Trophoblast cell (in vitro differentiated cells and primary cell): ENCODE measurements at regions not wholly inside any gene's neighbourhood (a gene's known extent, or its start where the extent isn't known, plus 50 kb on each side); places are given as distances from the start of the nearest gene placed in this dataset.

ENCODE experiments used
- DNase-seq, 2 donors: peaks; one replicate each; pipeline ENCODE4 v3.0.0-alpha.2; 2016
- H2AFZ ChIP-seq: 2 replicates; pipeline ENCODE4 v1.6.1; 2013; ENCODE audit warnings: low read length, moderate library complexity, mild to moderate bottlenecking; ENCODE audit not compliant: insufficient read depth, poor library complexity
- H2AK5ac ChIP-seq: 2 replicates; pipeline ENCODE4 v1.6.1; 2013; ENCODE audit warnings: mild to moderate bottlenecking, low read length
- H2BK120ac ChIP-seq: 2 replicates; pipeline ENCODE4 v1.6.1; 2013; ENCODE audit warnings: low read length, mild to moderate bottlenecking, moderate library complexity; ENCODE audit not compliant: insufficient read depth, poor library complexity
- H2BK12ac ChIP-seq: 2 replicates; pipeline ENCODE4 v1.6.1; 2013; ENCODE audit warnings: mild to moderate bottlenecking, low read length, moderate library complexity
- H2BK5ac ChIP-seq: 2 replicates; pipeline ENCODE4 v1.6.1; 2013; ENCODE audit warnings: low read length, low read depth, moderate library complexity, mild to moderate bottlenecking; ENCODE audit not compliant: poor library complexity
- H3K14ac ChIP-seq: 2 replicates; pipeline ENCODE4 v1.6.1; 2013; ENCODE audit warnings: mild to moderate bottlenecking, low read length
- H3K18ac ChIP-seq: 2 replicates; pipeline ENCODE4 v1.6.1; 2013; ENCODE audit warnings: mild to moderate bottlenecking, low read length
- H3K23ac ChIP-seq: 2 replicates; pipeline ENCODE4 v1.6.1; 2013; ENCODE audit warnings: low read length
- H3K27ac ChIP-seq: 2 replicates; pipeline ENCODE4 v1.5.1; 2013; ENCODE audit warnings: low read depth, mild to moderate bottlenecking, inconsistent platforms, low read length, moderate library complexity
- H3K27me3 ChIP-seq: 2 replicates; pipeline ENCODE4 v1.6.1; 2013; ENCODE audit warnings: inconsistent platforms, mild to moderate bottlenecking, low read length, moderate library complexity; ENCODE audit not compliant: insufficient read depth
- H3K36me3 ChIP-seq, 2 experiments: 1 replicate in 1 of 2; 2 replicates in 1 of 2; pipeline ENCODE4 v1.6.1; 2013; ENCODE audit warnings: low read length in 2 of 2, mild to moderate bottlenecking in 2 of 2, moderate library complexity in 1 of 2; ENCODE audit not compliant: insufficient read depth in 2 of 2, control insufficient read depth in 1 of 2
- H3K4ac ChIP-seq: 2 replicates; pipeline ENCODE4 v1.6.1; 2013; ENCODE audit warnings: low read depth, mild to moderate bottlenecking, low read length, moderate library complexity
- H3K4me1 ChIP-seq, 2 experiments: 1 replicate in 1 of 2; 2 replicates in 1 of 2; pipeline ENCODE4 v1.6.1; 2013; ENCODE audit warnings: low read length in 2 of 2, mild to moderate bottlenecking in 2 of 2, moderate library complexity in 1 of 2; ENCODE audit not compliant: insufficient read depth in 2 of 2, control insufficient read depth in 1 of 2
- H3K4me2 ChIP-seq: 2 replicates; pipeline ENCODE4 v1.6.1; 2013; ENCODE audit warnings: inconsistent platforms, mild to moderate bottlenecking, low read length, moderate library complexity
- H3K4me3 ChIP-seq: 2 replicates; pipeline ENCODE4 v1.5.1; 2013; ENCODE audit warnings: mild to moderate bottlenecking, low read depth, low read length, inconsistent platforms
- H3K79me1 ChIP-seq: one replicate; pipeline ENCODE4 v1.6.1; 2013; ENCODE audit warnings: low read length
- H3K79me2 ChIP-seq: 2 replicates; pipeline ENCODE4 v1.6.1; 2013; ENCODE audit warnings: low read length, mild to moderate bottlenecking; ENCODE audit not compliant: control insufficient read depth, insufficient read depth, poor library complexity
- H3K9ac ChIP-seq: 2 replicates; pipeline ENCODE4 v1.6.1; 2013; ENCODE audit warnings: mild to moderate bottlenecking, low read length
- H3K9me3 ChIP-seq: 2 replicates; pipeline ENCODE4 v1.6.1; 2013; ENCODE audit warnings: low read depth, mild to moderate bottlenecking, control low read depth, inconsistent platforms, low read length; ENCODE audit not compliant: insufficient read depth
- H4K12ac ChIP-seq: 2 replicates; pipeline ENCODE4 v1.6.1; 2013; ENCODE audit warnings: low read depth, mild to moderate bottlenecking, low read length, moderate library complexity
- H4K8ac ChIP-seq: 2 replicates; pipeline ENCODE4 v1.6.1; 2013; ENCODE audit warnings: low read depth, mild to moderate bottlenecking, low read length, moderate library complexity
- H4K91ac ChIP-seq: one replicate; pipeline ENCODE4 v1.6.1; 2013; ENCODE audit warnings: low read depth, mild to moderate bottlenecking, low read length, moderate library complexity
- WGBS: extraction: QIAGEN DNeasy Blood & Tissue Kit; methylation state at CpG from one replicate; pipeline ENCODE4 v1.1.7; 2013; ENCODE audit warnings: missing lambda C conversion rate; ENCODE audit not compliant: insufficient read length, insufficient coverage; ENCODE audit errors: extremely low coverage; 5-methylcytosine and 5-hydroxymethylcytosine counted together

DNA sequence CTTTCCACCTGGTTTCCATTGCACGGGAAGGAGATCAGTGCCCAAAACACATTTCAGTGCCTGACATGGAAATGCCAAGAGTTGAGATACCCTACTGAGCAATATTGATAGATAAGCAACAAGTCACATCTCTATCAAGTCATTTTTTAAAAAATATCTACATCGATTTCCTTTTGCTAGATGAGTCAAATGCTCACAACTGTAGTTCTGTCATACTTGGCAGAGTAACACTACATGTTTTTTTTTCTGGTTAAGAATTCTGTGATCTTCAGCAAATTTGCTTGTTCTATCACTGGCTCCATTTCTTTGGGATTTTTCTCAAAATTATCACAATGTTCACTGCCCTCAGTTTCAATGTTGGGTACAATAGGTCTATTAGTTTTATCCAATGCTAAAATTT is 145.4 kb downstream of the ZC3H11B start:
- no peak for DNase-seq
- no peaks in the 10 kb centered on the region for H3K4me1 ChIP-seq
- no peaks in the 10 kb centered on the region for H3K79me1 ChIP-seq
- H4K12ac ChIP-seq = no peak overlapping the region
- H3K9ac ChIP-seq = no peak overlapping the region
- H2BK5ac ChIP-seq = no peak overlapping the region
- no peak overlapping the region for H2AFZ ChIP-seq
- H3K18ac ChIP-seq = no peak overlapping the region
- no peak overlapping the region for H3K27ac ChIP-seq
- no peak overlapping the region for H4K91ac ChIP-seq
- H2BK12ac ChIP-seq = no peak overlapping the region
- H3K4me2 ChIP-seq = no peak overlapping the region
- no peak overlapping the region for H4K8ac ChIP-seq
- no peak overlapping the region for H3K14ac ChIP-seq
- no peak overlapping the region for H3K4me3 ChIP-seq
- H3K27me3 ChIP-seq = no peaks in the 10 kb centered on the region
- no peak overlapping the region for H2AK5ac ChIP-seq
- H2BK120ac ChIP-seq = no peak overlapping the region
- no peak overlapping the region for H3K4ac ChIP-seq
- no peaks in the 10 kb centered on the region for H3K36me3 ChIP-seq
- H3K79me2 ChIP-seq = no peaks in the 10 kb centered on the region
- H3K9me3 ChIP-seq = no peaks in the 10 kb centered on the region
- H3K23ac ChIP-seq = no peak overlapping the region
- no CpG with 5 or more reads among the region's 2 CpGs for WGBS

GRCh38 chr1:219466766-219467165 is 146.1 kb downstream of the ZC3H11B start:
- DNase-seq = no peak
- Histone ChIP-seq H3K14ac (no peak overlapping the region), H3K4me2 (no peak overlapping the region), H2BK120ac (no peak overlapping the region), H2BK12ac (no peak overlapping the region), H3K9me3 (no peaks in the 10 kb centered on the region), H2AK5ac (no peak overlapping the region), H3K79me1 (no peaks in the 10 kb centered on the region), H3K27me3 (no peaks in the 10 kb centered on the region), H4K12ac (no peak overlapping the region), H3K4ac (no peak overlapping the region), H3K27ac (no peak overlapping the region), H3K79me2 (no peaks in the 10 kb centered on the region), H2BK5ac (no peak overlapping the region), H3K18ac (no peak overlapping the region), H4K8ac (no peak overlapping the region), H2AFZ (no peak overlapping the region), H4K91ac (no peak overlapping the region), H3K4me3 (no peak overlapping the region), H3K9ac (no peak overlapping the region), H3K23ac (no peak overlapping the region), H3K36me3 (no peaks in the 10 kb centered on the region), H3K4me1 (no peaks in the 10 kb centered on the region)

- no peak overlapping the region for H4K8ac ChIP-seq
- WGBS = no CpG with 5 or more reads among the region's 7 CpGs
Observed at GRCh38 chr1:219465212-219466093, 147.5 kb downstream of the ZC3H11B start.

DNA sequence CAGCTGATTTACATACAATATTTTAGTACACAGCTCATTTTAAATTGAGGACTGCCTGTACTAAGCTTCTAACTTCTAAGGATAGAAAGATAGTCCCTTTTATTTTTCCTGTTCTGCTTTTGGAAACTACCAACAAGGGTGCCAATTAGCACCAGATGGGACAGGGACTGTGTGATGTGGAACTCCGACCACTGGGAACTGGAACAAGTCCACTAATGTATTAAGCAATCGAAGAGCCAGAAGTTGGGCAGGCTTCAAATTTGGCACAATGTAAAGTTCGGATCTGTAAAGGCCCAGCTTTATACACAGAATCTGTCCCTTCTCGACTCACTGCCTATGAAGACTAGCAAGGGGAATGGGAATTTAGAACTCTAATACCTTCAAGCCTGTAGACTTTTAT is 149.3 kb downstream of the ZC3H11B start:
- Histone ChIP-seq H3K79me2 (no peaks in the 10 kb centered on the region), H3K79me1 (peaks cover 2% of the 10 kb centered on the region), H3K4me1 (no peaks in the 10 kb centered on the region), H3K4me2 (no peak overlapping the region), H3K18ac (no peak overlapping the region), H2BK5ac (no peak overlapping the region), H4K12ac (no peak overlapping the region), H2BK12ac (no peak overlapping the region), H3K36me3 (no peaks in the 10 kb centered on the region), H3K9me3 (no peaks in the 10 kb centered on the region), H3K4ac (no peak overlapping the region), H2AK5ac (no peak overlapping the region), H3K23ac (no peak overlapping the region), H3K27ac (no peak overlapping the region), H3K4me3 (no peak overlapping the region), H4K8ac (no peak overlapping the region), H4K91ac (no peak overlapping the region), H3K14ac (no peak overlapping the region), H2AFZ (no peak overlapping the region), H3K27me3 (no peaks in the 10 kb centered on the region), H2BK120ac (no peak overlapping the region), H3K9ac (no peak overlapping the region)
- DNase-seq = no peak
- no CpG with 5 or more reads among the region's 4 CpGs for WGBS

More at GRCh38 chr1:219465212-219466093, 147.5 kb downstream of the ZC3H11B start:
- H3K79me2 ChIP-seq = no peaks in the 10 kb centered on the region
- no peak overlapping the region for H4K12ac ChIP-seq
- H2BK12ac ChIP-seq = no peak overlapping the region
- H3K36me3 ChIP-seq = no peaks in the 10 kb centered on the region
- H3K23ac ChIP-seq = no peak overlapping the region
- no peaks in the 10 kb centered on the region for H3K27me3 ChIP-seq
- no peak overlapping the region for H2BK120ac ChIP-seq
- H3K18ac ChIP-seq = no peak overlapping the region
- H3K4me3 ChIP-seq = no peak overlapping the region
- H3K4ac ChIP-seq = no peak overlapping the region
- no peak for DNase-seq
- H3K14ac ChIP-seq = no peak overlapping the region
- no peak overlapping the region for H2BK5ac ChIP-seq
- no peak overlapping the region for H2AK5ac ChIP-seq
- no peak overlapping the region for H3K4me2 ChIP-seq
- H2AFZ ChIP-seq = no peak overlapping the region
- no peak overlapping the region for H3K27ac ChIP-seq
- H3K4me1 ChIP-seq = no peaks in the 10 kb centered on the region
- H3K9me3 ChIP-seq = no peaks in the 10 kb centered on the region
- no peaks in the 10 kb centered on the region for H3K79me1 ChIP-seq
- H4K91ac ChIP-seq = no peak overlapping the region
- no peak overlapping the region for H3K9ac ChIP-seq
